ENCODE measurements at regions not wholly inside any gene's neighbourhood (a gene's known extent, or its start where the extent isn't known, plus 50 kb on each side); places are given as distances from the start of the nearest gene placed in this dataset.
A peak's percentile ranks its signal among the peaks of the same experiment; 100 is the strongest.

DNA sequence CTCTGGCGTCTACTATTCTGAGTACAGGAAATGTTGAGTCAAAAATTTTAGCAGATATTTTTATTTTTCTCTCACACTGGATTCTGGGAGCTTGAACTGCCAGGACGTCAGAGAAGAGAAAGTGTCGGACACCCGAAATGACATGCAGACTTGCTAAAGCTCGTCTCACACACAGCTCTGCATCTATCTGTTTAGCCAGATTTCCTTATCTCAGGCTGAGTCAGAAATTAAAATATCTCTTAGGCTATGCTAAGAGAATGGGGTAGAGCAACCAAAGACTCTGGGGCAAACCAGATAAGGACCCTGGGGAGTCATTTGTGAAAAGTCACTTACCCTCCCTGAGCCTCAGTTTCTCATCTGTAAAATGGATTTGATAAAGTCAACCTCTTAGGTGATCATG is 1124.1 kb downstream of the VRK1 start:
- no peak for DNase-seq

DNA sequence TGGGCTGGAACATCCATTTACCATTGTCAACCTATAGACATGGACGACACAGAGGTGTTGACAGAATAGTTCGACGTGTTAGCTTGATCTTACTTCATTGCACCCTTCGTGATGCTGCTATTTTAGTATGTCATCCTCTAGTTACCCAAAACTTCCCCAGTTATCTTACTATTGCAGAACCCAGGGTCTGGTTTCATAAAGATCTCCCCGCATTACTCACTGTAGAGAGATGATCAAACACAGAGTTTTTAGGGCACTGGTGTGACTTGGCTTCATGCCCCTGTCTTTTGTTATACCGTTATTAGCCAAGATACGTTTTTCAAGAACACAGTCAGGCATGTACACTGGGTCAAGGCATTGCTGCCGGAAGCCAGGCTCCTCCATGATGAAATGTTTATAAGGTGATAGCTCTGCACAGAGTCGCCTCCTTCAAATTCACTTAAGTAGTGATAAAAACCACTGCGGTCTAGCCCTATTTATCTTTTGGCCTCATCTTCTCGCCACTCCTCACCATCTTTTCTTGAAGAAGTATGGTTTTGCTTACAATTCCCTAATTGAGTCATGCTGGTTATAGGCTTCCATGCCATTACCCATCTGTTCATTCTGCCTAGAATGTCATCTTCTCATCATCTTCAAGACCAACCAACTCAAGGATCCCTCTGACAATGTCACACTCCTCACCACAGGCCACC is 1127.9 kb downstream of the VRK1 start:
- no peak for DNase-seq

DNA sequence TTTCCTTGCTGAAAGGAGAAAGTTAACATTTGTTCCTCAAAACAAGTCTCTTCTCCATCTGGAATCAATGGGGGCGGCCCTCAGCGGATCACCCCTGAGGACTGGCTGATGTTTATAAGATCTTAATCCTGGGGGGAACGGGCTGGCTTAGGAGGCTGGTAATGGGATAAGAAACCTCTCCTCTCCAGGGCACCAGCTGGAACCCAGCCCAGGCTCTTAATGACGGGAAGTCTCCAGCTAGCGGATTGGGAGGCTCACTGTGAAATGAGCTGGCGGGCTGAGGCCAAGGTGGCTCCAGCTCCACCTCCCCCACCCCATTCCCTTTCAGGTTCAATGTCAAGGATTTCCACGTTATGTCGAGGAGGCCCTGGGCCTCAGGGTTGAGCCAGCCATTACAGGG is 1133.0 kb downstream of the VRK1 start:
- DNase-seq = peak; percentile 95

DNA sequence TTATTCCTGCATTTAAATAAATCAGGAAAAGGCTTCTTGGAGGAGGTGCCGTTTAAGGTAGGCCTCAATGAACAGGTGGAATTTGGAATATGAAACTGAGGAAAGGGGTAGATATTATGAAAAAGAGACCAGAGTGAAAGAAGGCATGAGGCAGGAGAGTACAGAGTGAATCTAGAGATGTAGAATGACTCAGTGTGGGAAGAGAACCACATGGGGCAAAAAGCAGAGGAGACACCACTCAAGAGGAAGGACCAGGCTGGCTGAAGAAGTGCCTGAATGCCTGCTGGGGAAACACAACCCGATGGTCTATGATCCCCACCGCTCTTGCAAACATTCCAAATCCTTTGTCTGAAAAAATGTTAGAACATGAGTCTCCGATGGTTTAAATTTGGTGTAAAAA is 1134.1 kb downstream of the VRK1 start:
- DNase-seq = no peak

DNA sequence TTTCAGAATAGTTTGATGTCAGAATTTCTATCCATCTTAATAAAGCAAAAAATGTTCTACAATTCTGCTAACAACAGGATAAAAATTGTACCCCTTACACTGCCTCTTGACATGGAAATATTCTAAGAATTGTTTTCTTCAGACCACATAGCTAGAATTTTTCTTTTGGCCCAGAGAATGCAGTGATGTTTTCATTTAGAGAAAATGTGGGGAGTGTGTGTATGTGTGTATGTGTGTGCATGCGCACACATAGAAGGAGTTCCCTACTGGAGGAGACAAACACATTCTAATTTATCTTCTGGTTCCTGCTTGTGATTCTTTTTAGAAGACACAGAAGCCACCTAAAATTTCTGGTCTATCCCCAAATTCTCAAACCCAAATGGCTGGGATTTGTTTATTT is 1145.7 kb downstream of the VRK1 start:
- no peak for DNase-seq

DNA sequence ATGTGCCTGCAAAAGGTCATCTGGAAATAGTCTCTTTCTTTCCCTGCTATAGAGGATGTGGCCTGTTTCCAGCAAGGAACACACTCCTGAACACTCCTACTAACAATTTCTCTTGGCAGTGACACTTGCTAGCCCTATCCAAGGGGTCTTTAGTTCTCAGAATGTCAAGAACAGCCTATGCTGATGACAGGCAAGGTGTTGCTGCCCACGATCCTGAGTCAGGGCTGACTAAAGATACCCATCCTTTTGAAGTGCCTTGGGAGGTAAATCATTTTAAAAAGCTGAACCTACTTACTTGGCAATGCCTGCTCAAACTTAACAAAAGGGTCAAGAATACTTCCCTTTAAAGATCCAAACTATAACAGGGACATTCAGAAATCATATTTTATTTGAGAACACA is 1146.4 kb downstream of the VRK1 start:
- DNase-seq = no peak

DNA sequence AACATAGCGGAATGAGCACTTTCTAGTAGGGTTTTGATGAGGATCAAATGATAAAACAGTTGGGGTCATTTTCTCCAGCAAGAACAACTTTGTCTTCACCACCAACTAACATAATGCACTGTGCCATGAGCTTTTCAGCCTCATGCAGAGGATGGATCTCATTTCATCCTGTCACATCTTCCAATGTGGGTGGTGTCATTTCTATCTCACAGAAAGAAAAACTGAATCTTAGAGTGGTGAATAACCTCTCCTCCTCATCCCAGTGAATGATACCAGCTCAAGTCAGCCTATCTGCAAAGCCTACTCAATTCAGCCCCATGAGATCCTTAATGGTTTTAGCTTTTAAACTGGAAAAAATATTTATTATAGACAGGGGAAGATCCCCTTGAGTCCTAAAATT is 1147.2 kb downstream of the VRK1 start:
- no peak for DNase-seq

DNA sequence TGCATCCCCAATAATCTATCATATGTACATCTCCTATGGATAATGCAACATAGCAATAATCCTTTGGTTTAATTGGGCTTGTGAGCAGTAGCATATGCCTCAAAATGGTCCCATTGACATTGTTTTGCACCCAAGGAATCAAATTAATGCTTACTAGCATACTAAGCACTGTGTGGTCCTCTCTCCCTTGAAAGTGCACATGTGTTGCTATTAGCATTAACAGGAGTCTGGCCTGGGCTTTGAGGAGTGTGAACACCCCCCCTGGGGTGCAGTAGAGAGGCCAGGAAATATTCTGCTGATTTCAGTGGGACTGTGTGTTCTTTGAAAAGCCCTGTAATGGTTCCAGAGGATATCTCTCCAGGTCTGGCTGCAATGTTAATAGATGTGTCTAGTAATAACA is 1148.4 kb downstream of the VRK1 start:
- no peak for DNase-seq

DNA sequence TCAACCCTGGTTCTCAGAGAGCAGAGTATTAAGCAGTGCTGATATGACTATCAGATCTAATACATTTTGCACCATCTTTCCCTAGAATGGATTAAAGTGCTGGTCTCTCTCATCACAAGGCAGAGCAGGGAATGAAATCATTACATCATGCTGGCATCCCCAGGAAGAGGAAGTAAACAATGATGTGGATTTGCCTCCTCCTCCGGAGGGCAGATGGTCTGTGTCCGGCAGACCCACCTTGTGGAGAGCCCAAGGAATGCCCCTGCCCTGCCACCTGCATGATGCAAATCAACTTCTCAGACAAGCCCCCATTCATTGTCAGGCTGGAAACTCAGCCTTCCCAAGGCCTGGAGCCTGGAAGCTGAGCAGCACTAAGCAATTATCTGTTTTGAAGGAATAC is 1149.1 kb downstream of the VRK1 start:
- no peak for DNase-seq

DNA sequence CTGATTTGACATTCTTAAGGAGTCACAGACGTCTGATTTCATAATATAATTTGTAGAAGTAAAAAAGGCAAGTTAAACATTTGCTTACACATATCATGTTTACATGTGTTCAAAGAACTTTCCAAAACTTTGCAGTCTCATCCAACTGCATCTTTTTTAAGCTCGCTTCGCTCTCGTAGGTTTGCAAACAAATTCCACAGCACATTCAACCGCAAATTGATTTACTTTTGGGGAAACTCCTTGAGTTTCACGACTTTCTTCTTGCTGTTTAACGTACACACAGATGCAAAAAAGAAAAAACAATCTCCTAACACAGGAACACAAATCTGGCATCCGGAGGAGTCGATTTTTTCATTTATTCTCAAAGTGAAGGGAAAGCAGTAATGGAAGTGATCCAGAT is 1149.5 kb downstream of the VRK1 start:
- no peak for DNase-seq

DNA sequence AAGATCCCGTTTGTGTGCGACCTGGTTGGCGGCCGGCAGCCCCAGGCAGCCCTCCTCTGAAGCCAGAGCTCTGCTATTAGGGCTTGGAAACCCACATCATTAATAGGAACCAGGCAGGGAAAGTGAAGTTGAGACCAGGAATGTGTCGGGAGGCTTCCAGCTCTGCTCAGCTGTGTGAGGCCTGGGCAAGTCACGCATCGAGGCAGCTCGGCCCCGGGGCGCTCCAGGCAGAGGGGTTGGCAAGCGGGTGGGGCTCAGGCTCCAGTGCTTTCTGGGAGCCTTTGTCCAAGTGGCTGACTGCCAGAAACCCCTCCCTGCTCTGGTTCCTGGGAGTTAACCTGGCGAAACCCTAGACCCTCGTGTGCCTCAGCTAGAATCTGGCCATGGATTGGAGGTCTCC is 1151.7 kb downstream of the VRK1 start:
- no peak for DNase-seq

DNA sequence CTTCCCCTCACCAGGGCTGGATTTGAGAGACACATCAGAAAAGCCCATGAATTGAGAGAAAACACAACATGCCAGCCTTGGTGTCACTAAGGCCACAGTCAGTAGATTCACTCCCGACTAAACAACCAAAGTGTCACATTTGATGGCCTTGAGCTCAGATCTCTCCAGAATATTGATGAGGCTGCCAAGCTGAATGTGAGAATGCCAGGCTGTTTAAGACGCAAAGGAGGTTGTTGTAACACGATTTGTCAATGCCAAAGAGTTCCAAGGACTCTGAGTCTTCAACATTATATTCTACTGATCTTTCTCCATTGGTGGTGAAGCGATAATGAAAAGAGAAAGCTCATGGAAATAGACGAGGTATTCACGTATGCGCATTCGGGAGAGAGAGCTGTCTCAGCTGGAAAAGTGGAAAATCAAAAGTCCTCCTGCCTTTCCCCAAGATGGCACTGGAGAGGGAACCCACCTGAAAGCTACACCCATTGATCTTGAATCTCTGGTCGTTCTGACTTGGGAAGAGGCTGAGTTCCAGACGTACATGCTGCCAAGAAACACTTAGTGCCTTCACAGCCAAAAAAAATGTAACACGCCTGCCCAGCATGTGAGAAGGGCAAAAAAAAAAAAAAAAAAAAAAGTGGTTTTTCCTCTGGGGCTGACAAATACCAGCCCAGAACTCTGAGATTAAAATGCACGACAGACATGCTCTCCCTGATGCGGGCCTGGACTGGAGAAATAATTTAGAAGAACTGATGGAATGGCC is 1159.6 kb downstream of the VRK1 start:
- DNase-seq = no peak

DNA sequence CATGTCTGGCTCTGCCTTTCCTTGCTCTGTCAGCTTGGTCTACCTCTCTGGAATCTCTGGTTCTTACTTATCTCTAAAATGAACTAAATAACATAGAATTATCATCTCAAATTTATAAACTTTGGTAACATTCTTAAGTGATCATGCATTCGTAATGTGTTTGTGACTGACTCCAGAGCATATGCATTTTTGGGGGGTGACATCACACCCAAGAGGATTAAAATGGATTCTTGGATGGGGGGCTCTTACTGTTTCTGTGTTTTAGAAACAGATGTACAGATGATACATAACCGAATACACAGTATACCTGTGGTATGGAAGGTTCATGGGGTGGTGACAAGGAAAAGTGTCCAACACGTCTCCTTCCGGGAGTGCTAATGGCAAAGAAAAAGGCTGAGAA is 1162.1 kb downstream of the VRK1 start:
- no peak for DNase-seq

DNA sequence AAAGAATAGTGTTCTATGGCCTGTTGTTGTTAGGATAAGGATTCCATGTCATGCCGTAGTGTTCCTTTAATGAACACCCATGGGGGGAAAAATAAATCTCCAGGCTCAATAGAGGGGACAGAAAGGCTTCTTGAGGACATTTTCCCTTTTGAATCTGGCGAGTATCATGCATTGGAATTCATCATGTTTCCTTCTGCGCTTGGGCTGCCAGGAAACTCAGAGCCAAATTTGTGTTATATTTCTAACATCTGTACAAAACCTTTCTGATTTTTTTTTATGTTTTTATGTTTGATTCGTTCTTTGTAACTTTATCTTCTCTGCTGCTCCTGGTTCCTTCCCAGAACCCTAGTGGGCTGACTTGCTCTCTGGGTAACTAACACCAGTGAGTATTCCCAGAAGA is 1163.3 kb downstream of the VRK1 start:
- DNase-seq = no peak

DNA sequence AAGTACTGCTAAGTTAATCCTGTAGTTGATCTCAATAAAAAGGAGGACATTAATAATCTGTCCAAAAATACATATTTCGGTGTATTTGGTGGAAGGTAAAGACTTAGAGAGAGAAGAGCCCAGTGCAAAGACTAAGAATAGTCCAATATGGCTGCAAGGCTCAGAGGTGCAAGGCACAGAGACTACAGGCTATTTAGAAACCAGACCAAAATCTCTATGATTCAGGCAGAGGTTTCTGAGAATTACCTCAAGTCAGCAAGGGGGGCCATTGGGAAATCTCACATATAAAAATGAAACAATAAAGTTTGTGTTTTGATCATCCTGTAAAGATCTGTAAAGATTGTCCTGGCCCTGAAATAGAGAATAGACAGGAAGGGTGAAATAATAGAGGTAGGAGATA is 1173.0 kb downstream of the VRK1 start:
- no peak for DNase-seq

DNA sequence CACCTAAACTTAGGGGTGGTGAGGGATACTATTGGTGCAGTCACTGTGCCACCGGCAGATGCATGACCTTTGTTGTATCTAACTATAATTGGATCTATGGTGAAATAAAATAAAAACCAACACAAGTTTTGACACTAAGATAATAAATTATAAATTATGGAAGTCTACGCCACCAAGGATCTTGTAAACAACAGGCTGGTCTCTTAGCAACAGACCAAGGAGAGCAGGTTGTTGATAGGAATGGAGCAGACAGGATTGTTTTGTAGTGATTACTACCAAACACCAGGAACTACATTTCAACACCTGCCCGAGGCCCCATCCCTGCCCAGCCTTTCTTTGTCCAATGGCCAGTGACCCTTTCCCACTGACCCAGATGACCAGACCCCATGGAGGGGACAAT is 1178.0 kb downstream of the VRK1 start:
- DNase-seq = no peak

DNA sequence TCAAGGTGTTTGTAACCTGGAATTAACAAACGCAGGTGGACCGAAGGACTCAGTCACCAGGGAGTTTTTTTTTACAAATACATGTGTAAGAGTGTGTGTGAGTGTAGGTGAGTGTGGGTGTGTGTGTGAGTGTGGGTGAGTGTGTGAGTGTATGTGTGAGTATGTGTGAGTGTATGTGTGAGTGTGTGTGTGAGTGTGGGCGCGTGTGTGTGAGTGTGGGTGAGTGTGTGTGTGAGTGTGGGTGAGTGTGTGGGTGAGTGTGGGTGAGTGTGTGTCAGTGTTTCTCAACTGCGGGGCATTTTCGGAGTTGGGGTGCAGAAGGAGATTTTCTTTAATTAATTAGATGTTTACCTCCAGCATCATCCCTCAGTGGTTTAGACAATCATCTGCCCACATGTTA is 1178.8 kb downstream of the VRK1 start:
- DNase-seq = no peak

DNA sequence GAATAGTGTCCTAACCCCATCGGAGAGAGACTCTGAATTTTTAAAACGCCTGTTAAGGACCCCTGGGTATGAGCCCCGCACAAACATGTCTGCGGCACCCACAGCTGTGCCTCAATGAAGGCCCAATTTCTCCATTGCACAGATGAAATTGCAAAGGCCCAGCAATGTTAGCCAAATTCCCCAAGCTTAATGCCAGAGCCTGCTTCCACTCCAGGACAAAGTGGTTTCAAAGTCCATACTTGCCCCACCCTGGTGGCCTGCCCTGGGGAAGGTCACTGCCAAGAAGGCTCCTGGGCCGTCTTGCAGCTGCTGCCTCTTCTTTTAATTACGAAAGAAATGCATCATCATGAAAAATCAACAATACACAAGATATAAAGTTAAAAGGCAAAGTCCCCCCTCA is 1179.7 kb downstream of the VRK1 start:
- DNase-seq = no peak

DNA sequence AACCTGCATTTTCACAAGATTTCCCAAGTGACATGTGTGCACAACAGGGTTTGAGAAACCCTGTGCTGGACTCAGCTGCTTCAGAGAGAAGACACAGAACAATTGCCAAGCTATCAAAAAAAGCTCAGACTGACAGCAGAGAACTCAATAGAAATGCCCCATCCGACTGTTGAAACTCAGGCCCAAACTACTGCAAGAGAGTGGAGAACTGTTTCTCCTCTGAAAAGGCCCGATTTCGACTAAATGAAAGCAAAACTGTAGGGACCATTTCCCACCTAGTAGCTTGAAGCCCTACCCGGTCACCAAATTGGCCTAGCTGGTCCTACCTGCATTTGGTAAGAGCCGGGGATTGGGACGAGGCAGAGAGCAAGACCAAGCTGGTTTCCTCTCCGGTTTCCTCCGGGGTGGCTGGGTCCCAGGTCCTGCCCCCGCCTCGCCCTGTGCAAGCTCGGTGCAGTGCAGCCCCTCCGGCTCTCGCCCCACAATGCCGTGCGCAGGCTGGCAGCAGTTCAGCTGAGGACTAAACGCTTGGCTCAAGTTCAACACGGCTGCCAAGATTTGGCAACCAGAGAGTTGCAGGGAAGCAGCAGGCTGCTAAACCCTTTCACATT is 1180.6 kb downstream of the VRK1 start:
- peak; percentile 66 for DNase-seq

DNA sequence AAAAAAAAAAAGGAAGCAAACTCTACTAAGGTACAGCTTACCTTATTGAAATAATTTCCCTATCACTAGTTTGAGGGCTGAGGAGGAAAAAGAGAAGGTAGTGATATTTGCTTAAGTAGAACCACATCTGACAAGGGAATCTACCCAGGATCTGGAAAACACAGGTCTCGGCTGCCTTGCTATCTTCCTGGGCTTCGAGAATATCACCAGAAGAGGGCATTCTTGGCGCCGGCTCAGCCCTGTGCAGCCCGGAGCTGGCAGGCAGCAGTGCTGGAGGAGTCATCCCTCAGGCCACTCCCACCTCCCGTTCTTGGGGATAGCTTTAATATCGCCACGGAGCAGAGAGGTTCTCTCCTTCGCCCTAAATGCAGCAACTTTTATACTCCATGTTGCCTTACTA is 1181.2 kb downstream of the VRK1 start:
- peak; percentile 74 for DNase-seq

DNA sequence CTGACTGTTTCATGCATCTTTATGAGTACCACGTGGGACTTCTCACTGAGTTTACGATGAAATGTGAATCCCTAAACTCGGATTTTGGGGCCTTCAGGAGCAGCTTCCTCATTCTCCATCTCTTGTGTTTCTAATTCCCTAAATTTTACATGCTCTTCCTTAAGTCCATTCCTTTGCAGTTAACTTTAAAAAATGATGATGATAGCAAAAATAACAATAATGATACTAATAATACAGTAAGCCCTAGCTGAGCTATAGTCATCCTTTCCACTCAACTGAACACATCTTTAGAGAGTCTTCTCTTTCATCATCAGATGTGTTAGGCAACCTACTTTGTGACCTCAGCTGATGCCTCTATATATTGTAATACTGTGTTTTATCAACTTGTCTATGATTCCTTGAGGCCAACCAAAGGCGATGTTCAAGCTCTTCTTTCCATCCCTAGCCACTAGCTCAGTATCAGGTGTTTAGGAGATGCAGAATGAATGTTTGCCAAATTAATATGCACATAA is 1196.4 kb downstream of the VRK1 start:
- no peak for DNase-seq

DNA sequence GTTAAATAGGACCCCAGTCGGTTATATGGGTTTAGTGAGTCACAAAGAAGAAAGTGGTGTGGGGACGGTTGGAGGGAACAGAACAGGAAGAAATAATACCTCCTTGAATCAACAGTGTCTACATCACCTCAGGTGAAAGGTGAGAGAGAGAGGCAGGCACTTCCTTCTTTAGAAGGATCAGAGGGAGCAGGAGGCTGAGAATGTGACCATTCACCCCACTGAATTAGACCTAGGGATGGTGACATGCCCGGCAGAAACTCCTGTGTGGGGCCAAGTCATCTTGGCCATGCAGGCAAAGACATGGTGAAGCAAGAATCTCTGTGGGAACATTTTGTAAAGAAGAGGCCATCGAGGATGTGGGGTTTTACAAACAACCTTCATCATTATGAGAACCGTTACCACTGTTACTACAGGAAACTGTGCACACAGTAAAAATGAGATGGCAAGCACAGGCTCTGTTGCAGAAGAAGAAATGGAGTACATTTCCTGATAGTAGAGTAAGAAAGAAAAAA is 1196.9 kb downstream of the VRK1 start:
- no peak for DNase-seq

DNA sequence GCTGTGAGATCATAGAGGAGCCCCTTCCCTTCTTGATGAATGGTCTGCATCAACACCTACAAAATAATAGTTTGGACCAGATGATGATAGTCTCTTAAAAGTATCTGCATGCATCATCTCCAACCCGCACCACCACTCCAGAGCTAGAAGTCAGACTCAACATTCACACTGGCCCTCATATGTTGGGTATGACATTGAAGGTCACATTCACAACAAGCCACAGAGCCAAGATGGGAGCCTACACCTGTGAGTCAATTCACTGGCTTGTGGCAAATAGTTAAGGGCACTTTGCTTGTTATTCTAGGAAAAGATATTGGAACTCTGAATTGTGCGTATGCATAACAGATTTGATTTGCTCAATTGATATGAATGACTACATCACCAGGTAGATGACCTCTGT is 1197.9 kb downstream of the VRK1 start:
- DNase-seq = no peak

DNA sequence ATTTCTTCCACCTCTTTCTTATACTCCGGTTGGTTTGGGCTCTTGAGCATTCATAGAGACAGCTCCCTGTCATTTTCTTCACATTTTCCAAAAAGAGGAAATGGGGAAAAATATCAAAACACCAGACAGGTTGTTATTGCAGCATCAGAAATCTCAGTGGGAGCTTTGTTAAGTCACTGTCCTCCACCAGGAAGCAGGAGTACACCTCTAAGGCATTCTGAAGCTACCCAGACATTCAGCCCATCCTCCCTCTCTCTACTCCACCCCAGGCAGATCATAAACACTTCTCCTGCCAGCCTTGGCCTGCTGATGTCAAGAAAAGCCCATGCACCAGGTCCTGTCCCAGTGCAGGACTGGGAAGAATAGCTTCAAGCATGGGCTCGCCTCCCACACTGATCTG is 1198.3 kb downstream of the VRK1 start:
- no peak for DNase-seq
